ENCODE measurements at regions not wholly inside any gene's neighbourhood (a gene's known extent, or its start where the extent isn't known, plus 50 kb on each side); places are given as distances from the start of the nearest gene placed in this dataset.

DNA sequence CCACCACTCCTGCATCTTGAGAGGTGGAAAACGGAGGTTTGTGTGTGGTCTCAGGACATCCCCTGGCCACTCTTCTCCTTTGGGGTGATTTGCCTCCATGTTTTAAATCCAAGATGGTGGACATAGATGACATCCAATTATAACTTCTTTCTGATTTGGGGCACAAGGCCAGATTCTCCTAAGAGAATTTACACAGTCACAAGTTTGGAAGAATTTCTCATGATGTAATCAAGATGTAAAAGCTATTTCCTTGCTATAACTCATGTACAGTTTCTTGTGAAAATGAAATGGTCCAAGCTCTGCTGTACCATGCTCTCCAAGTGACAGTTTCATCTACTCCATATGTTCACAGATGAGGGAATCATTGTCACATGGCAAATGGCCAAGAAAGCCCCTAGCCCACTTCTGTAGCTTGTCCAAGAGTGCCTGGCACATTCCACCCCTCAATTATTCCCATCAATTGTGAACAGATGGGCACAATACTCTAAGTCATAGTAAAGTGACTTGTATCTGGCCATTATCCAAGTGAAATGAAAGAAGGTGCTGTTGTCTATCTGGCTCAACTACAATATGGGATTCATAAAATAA, 134.6 kb upstream of the ROPN1 start:
- Histone ChIP-seq H3K36me3 (ENCODE audit: control insufficient read depth in 4 of 4, insufficient read depth in 3 of 4, low read depth in 1 of 4, low read length in 3 of 4) (no peaks in the 10 kb centered on the region), H3K4me1 (ENCODE audit: control insufficient read depth in 4 of 4, insufficient read depth in 4 of 4, low read length in 3 of 4) (no peaks in the 10 kb centered on the region), H3K9ac (ENCODE audit: low read depth in 1 of 2, low read length in 2 of 2) (no peak overlapping the region), H3K27me3 (ENCODE audit: control insufficient read depth in 4 of 4, insufficient read depth in 4 of 4, low read length in 3 of 4) (no peaks in the 10 kb centered on the region), H3K4me3 (ENCODE audit: low read depth in 1 of 3, low read length in 3 of 3) (no peak overlapping the region), H3K27ac (ENCODE audit: low read depth in 1 of 2, low read length in 2 of 2) (no peak overlapping the region), H3K9me3 (ENCODE audit: control insufficient read depth in 4 of 4, low read length in 3 of 4) (no peaks in the 10 kb centered on the region)
- TF ChIP-seq, protein P1, sequence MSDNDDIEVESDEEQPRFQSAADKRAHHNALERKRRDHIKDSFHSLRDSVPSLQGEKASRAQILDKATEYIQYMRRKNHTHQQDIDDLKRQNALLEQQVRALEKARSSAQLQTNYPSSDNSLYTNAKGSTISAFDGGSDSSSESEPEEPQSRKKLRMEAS (IDR thresholded peaks at IDR 0.05): no peak
- TF ChIP-seq FOXA2 (IDR thresholded peaks at IDR 0.05) (no peak), FOXA1 (IDR thresholded peaks at IDR 0.05) (no peak), HNF4A (conservative IDR thresholded peaks at IDR 0.05) (no peak), EGR1 (IDR thresholded peaks at IDR 0.05; ENCODE audit: low read depth in 2 of 2) (no peak), RXRA (IDR thresholded peaks at IDR 0.05) (no peak), RAD21 (IDR thresholded peaks at IDR 0.05) (no peak), GABPA (IDR thresholded peaks at IDR 0.05 in 1 of 2, conservative IDR thresholded peaks at IDR 0.05 in 1 of 2) (no peak), HNF4G (IDR thresholded peaks at IDR 0.05) (no peak), JUND (IDR thresholded peaks at IDR 0.05) (no peak)
- TF ChIP-seq, protein P2, sequence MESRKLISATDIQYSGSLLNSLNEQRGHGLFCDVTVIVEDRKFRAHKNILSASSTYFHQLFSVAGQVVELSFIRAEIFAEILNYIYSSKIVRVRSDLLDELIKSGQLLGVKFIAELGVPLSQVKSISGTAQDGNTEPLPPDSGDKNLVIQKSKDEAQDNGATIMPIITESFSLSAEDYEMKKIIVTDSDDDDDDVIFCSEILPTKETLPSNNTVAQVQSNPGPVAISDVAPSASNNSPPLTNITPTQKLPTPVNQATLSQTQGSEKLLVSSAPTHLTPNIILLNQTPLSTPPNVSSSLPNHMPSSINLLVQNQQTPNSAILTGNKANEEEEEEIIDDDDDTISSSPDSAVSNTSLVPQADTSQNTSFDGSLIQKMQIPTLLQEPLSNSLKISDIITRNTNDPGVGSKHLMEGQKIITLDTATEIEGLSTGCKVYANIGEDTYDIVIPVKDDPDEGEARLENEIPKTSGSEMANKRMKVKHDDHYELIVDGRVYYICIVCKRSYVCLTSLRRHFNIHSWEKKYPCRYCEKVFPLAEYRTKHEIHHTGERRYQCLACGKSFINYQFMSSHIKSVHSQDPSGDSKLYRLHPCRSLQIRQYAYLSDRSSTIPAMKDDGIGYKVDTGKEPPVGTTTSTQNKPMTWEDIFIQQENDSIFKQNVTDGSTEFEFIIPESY (IDR thresholded peaks at IDR 0.05): no peak
- TF ChIP-seq, protein P3, sequence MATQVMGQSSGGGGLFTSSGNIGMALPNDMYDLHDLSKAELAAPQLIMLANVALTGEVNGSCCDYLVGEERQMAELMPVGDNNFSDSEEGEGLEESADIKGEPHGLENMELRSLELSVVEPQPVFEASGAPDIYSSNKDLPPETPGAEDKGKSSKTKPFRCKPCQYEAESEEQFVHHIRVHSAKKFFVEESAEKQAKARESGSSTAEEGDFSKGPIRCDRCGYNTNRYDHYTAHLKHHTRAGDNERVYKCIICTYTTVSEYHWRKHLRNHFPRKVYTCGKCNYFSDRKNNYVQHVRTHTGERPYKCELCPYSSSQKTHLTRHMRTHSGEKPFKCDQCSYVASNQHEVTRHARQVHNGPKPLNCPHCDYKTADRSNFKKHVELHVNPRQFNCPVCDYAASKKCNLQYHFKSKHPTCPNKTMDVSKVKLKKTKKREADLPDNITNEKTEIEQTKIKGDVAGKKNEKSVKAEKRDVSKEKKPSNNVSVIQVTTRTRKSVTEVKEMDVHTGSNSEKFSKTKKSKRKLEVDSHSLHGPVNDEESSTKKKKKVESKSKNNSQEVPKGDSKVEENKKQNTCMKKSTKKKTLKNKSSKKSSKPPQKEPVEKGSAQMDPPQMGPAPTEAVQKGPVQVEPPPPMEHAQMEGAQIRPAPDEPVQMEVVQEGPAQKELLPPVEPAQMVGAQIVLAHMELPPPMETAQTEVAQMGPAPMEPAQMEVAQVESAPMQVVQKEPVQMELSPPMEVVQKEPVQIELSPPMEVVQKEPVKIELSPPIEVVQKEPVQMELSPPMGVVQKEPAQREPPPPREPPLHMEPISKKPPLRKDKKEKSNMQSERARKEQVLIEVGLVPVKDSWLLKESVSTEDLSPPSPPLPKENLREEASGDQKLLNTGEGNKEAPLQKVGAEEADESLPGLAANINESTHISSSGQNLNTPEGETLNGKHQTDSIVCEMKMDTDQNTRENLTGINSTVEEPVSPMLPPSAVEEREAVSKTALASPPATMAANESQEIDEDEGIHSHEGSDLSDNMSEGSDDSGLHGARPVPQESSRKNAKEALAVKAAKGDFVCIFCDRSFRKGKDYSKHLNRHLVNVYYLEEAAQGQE (IDR thresholded peaks at IDR 0.05): no peak
- TF ChIP-seq, protein P4, sequence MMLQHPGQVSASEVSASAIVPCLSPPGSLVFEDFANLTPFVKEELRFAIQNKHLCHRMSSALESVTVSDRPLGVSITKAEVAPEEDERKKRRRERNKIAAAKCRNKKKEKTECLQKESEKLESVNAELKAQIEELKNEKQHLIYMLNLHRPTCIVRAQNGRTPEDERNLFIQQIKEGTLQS (IDR thresholded peaks at IDR 0.05): no peak
- WGBS: 86% methylated on average over 1 of the region's 1 CpG
- no peak for DNase-seq (ENCODE audit: low spot score)

DNA sequence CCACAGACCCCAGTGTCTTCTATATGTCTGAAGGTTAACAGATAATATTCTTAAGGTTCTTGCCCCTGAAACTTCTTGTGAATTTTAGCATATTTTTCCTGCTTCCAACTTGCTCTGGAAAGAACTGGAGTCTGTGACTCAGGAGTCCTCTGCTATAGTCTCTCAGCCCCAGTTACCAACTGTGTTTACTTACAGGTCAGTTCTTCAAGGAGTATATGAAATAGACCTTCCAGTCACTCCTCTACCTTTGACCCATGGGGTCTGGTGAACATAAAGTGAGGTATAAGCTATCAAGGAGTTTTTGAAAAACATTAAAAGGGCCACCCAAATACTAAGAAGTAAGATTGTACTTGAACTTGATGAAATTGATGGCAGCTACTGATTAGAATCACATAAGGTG, 139.2 kb upstream of the ROPN1 start:
- no peaks in the 10 kb centered on the region for H3K4me1 ChIP-seq (ENCODE audit: control insufficient read depth in 4 of 4, insufficient read depth in 4 of 4, low read length in 3 of 4)
- H3K36me3 ChIP-seq (ENCODE audit: control insufficient read depth in 4 of 4, insufficient read depth in 3 of 4, low read depth in 1 of 4, low read length in 3 of 4): no peaks in the 10 kb centered on the region
- H3K9ac ChIP-seq (ENCODE audit: low read depth in 1 of 2, low read length in 2 of 2): no peak overlapping the region
- TF ChIP-seq, protein P1 (IDR thresholded peaks at IDR 0.05): no peak
- no peak for TF ChIP-seq SP1 (IDR thresholded peaks at IDR 0.05)
- TF ChIP-seq JUND (IDR thresholded peaks at IDR 0.05): no peak
- TF ChIP-seq, protein P3 (IDR thresholded peaks at IDR 0.05): no peak
- no peak for TF ChIP-seq YY1 (IDR thresholded peaks at IDR 0.05)
- no peak for TF ChIP-seq NR2F2 (IDR thresholded peaks at IDR 0.05)
- no peak for TF ChIP-seq FOXA2 (IDR thresholded peaks at IDR 0.05)
- TF ChIP-seq RXRA (IDR thresholded peaks at IDR 0.05): no peak
- no peak for TF ChIP-seq RAD21 (IDR thresholded peaks at IDR 0.05)
- no peak for TF ChIP-seq EGR1 (IDR thresholded peaks at IDR 0.05; ENCODE audit: low read depth in 2 of 2)
- TF ChIP-seq, protein P2 (IDR thresholded peaks at IDR 0.05): no peak
- TF ChIP-seq, protein P5, sequence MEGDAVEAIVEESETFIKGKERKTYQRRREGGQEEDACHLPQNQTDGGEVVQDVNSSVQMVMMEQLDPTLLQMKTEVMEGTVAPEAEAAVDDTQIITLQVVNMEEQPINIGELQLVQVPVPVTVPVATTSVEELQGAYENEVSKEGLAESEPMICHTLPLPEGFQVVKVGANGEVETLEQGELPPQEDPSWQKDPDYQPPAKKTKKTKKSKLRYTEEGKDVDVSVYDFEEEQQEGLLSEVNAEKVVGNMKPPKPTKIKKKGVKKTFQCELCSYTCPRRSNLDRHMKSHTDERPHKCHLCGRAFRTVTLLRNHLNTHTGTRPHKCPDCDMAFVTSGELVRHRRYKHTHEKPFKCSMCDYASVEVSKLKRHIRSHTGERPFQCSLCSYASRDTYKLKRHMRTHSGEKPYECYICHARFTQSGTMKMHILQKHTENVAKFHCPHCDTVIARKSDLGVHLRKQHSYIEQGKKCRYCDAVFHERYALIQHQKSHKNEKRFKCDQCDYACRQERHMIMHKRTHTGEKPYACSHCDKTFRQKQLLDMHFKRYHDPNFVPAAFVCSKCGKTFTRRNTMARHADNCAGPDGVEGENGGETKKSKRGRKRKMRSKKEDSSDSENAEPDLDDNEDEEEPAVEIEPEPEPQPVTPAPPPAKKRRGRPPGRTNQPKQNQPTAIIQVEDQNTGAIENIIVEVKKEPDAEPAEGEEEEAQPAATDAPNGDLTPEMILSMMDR (IDR thresholded peaks at IDR 0.05; ENCODE audit: low read depth, low read length, missing input control): no peak
- no peak for TF ChIP-seq HNF4G (IDR thresholded peaks at IDR 0.05)

More for the DNA sequence above, 139.2 kb upstream of the ROPN1 start:
- Histone ChIP-seq H3K9me3 (ENCODE audit: control insufficient read depth in 4 of 4, low read length in 3 of 4) (no peaks in the 10 kb centered on the region), H3K4me3 (ENCODE audit: low read depth in 1 of 3, low read length in 3 of 3) (no peak overlapping the region), H3K27ac (ENCODE audit: low read depth in 1 of 2, low read length in 2 of 2) (no peak overlapping the region), H3K27me3 (ENCODE audit: control insufficient read depth in 4 of 4, insufficient read depth in 4 of 4, low read length in 3 of 4) (no peaks in the 10 kb centered on the region)
- DNase-seq (ENCODE audit: low spot score): no peak

Measured in liver (tissue), 8 donors.